ENCODE measurements at regions not wholly inside any gene's neighbourhood (a gene's known extent, or its start where the extent isn't known, plus 50 kb on each side); places are given as distances from the start of the nearest gene placed in this dataset.
"Not testable (repeated sequence)": the region's sequence is repeated elsewhere in the genome, so short reads cannot be mapped to it uniquely, and the experiment has no call there.

GRCh38 chr9:73219985-73220626 is 68.4 kb downstream of the ANXA1 start:
- DNase-seq = peak; percentile 45

- DNase-seq = no peak
These were observed 71.9 kb downstream of the ANXA1 start for GRCh38 chr9:73223594-73223993.

- no peak for DNase-seq
These were observed 77.9 kb downstream of the ANXA1 start for GRCh38 chr9:73229543-73229942.

GRCh38 chr9:73230251-73230650 is 78.6 kb downstream of the ANXA1 start:
- no peak for DNase-seq

GRCh38 chr9:73231203-73231602 is 79.5 kb downstream of the ANXA1 start:
- DNase-seq = no peak

GRCh38 chr9:73233359-73234007 is 81.8 kb downstream of the ANXA1 start:
- no peak for DNase-seq

- no peak for DNase-seq
These were observed 82.3 kb downstream of the ANXA1 start for GRCh38 chr9:73234008-73234360.

- DNase-seq = no peak
These were observed 85.5 kb downstream of the ANXA1 start for GRCh38 chr9:73237140-73237539.

GRCh38 chr9:73239570-73240265 is 88.1 kb downstream of the ANXA1 start:
- peak; percentile 5 for DNase-seq

- no peak for DNase-seq
These were observed 91.4 kb downstream of the ANXA1 start for GRCh38 chr9:73243078-73243477.

- DNase-seq = no peak
These were observed 107.5 kb downstream of the ANXA1 start for GRCh38 chr9:73259086-73259696.

- no peak for DNase-seq
These were observed 108.8 kb downstream of the ANXA1 start for GRCh38 chr9:73260506-73260905.

GRCh38 chr9:73264631-73265030 is 113.0 kb downstream of the ANXA1 start:
- DNase-seq = no peak

GRCh38 chr9:73265876-73266275 is 114.2 kb downstream of the ANXA1 start:
- no peak for DNase-seq

GRCh38 chr9:73269430-73270101 is 117.9 kb downstream of the ANXA1 start:
- peak; percentile 34 for DNase-seq

- DNase-seq = peak; percentile 87
These were observed 119.5 kb downstream of the ANXA1 start for GRCh38 chr9:73270967-73271721.

- no peak for DNase-seq
These were observed 128.4 kb downstream of the ANXA1 start for GRCh38 chr9:73280113-73280512.

- DNase-seq = no peak
These were observed 132.7 kb downstream of the ANXA1 start for GRCh38 chr9:73284377-73284776.

- DNase-seq = no peak
These were observed 142.7 kb downstream of the ANXA1 start for GRCh38 chr9:73294336-73294735.

GRCh38 chr9:73325983-73326382 is 174.3 kb downstream of the ANXA1 start:
- DNase-seq = no peak

GRCh38 chr9:73327149-73327548 is 175.5 kb downstream of the ANXA1 start:
- DNase-seq = no peak

GRCh38 chr9:73337182-73337581 is 185.5 kb downstream of the ANXA1 start:
- not testable (repeated sequence) for DNase-seq

- DNase-seq = no peak
These were observed 192.4 kb downstream of the ANXA1 start for GRCh38 chr9:73344060-73344459.
